GM18861 (cell line): ENCODE measurements at regions not wholly inside any gene's neighbourhood (a gene's known extent, or its start where the extent isn't known, plus 50 kb on each side); places are given as distances from the start of the nearest gene placed in this dataset.

Source experiments
- ATAC-seq: cut with Tn5 transposase; IDR thresholded peaks from one replicate; pipeline ENCODE4 v1.9.1; 2021; ENCODE audit not compliant: unreplicated experiment

GRCh38 chr15:93221759-93222158, 132.7 kb upstream of the RGMA start:
- ATAC-seq, result no peak

GRCh38 chr15:93219859-93220420, 130.9 kb upstream of the RGMA start:
- no peak for ATAC-seq

DNA sequence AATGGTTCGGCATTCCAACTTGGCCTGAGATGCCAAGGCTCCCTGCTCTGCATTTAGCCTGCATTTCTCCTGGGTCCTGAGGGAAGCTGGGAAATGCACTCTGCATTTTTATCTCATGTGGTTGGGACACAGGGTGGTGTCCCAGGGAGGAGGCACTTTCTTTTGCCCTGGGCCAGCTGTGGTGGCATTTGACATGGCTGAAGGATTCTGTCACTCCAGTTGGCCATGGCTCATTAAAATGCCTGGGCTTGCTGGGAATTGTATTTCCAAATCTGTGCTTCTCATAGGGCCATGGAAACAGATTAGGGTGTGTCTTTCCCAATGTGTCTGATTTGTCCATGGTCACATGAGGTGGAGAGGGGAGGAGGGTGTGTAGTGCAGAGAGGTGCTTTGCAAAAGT, 128.3 kb upstream of the RGMA start:
- ATAC-seq, result no peak

DNA sequence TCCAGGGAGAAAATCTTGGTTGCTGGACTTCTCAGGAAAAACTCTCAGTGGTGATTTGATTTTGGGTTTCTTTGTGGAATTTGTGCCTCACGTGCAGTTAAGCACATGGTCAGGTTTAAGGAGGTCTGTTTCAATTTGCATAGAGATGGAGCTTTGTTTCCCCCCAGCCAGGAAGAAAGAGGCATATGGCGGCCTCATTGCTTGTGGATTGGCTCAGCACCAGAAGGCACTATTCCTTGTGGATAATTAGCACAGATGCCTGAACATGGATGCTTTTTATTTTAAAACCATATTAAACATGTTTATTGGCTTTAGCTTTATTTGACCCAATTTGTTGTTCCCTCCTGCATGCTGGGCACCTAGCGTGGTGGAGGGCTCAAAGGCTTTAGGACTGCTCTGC, 125.1 kb upstream of the RGMA start:
- no peak for ATAC-seq

DNA sequence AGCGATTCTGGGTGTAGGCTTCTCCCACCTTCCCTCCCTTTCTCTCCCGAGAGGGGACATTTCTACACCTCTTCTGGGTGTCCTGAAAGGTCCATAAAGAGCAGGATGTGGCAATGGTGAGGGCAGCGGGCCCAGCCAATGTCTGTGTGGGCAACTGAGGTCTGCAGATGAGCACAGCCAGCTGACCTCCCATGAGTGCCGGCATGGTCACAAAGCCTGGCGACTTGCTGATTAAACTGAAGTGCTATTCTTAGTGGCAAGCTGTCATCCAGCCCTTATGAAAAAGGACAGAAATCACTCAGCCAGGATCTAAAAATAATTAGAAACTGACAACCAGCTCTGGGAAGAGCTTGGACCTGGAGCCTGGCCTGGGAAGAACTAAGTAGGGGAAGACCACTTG, 124.3 kb upstream of the RGMA start:
- ATAC-seq, result no peak

DNA sequence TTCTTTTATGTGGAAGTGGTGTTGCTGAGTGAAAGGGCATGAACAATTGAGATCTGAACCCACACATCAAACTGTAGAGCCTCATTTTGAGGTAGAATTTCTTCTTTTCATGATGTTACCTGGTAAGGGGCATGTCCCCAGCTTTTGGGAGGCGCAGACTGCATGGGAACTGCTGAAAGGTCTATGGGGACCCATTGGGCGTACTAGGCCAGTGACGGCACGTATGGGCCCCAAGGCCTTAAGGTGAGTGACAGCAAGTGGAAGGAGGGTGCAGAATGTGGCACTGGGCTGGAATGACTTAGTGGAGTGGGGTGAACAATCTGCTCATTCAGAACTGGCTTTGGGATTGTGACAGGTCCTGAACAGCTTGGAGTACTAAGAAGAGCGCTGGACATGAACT, 123.6 kb upstream of the RGMA start:
- ATAC-seq, result no peak

GRCh38 chr15:93210995-93211394, 122.0 kb upstream of the RGMA start:
- ATAC-seq, result no peak

DNA sequence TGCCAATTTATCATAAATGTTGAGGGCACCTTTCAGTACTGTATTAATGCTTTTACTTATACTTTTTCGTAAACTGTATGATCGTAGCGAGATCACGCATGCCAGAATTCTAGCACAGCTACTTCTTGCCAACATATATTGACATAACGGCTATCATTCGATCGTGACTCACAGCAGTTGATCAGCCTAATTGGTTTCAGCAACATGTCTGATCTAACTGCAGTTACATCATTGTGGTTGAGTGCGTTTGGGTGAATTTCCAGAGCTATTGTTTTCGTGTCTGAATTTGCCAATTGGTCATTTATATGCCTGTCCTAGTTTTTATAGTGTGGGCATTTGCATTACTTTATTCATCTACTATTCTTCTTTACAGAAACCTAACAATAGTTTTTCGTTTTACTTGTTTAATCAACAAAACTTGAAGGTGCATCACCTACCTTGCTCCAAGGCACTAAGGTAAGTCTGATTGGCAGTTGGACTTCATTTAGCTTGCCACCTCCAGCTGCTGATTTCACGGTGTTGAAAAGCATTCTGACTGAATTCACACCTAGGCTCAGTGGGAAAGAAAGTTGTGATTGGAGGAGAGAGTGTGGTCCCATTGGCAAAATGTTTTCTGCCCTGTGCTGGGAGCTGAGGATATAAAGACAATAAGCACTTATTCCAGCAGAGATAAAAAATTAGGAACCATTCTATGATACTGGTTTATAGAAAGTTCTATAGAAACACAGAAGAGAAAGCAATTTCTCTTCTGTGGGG, 120.9 kb upstream of the RGMA start:
- no peak for ATAC-seq

DNA sequence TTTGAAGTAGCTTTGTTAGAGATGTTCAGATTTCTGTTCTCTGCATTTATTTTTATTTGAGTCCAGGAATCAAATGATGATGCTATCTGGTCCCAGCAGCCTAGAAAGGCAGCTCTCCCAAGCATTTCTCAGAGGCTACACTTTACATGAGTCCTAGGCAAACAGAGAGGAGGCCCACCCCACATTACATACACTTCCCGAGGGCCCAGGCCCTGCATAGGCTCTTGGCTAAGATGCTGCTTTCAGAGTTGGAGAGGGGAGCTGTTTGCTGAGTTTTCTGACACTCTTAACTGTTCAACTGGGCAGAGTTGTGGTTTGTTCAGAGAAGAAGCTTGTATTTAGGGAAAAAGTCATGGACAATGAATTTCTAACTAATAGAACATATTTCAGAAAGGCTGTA, 117.9 kb upstream of the RGMA start:
- no peak for ATAC-seq

DNA sequence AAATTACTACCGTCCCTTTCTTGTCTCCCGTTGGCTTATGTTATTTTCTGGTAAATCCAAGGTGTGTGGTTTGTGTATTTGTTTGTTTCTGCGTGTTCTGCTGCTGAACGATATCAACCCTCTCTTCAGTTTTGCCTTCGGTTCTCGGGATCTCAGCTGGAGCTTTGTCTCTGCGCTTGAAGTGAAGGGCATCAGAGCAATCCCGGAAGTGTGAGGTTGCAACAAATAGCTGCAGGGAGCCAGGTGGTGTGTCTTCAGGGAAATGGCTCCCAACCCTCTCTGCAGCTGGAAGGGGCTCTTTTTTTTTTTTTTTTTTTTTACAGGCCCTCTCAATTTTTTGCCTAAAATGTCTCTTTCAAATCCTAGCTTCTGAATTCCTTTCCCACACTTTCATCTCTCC, 116.4 kb upstream of the RGMA start:
- no peak for ATAC-seq

- ATAC-seq, result no peak
Observed at GRCh38 chr15:93203036-93203435, 114.0 kb upstream of the RGMA start.

GRCh38 chr15:93202405-93202804, 113.4 kb upstream of the RGMA start:
- no peak for ATAC-seq

DNA sequence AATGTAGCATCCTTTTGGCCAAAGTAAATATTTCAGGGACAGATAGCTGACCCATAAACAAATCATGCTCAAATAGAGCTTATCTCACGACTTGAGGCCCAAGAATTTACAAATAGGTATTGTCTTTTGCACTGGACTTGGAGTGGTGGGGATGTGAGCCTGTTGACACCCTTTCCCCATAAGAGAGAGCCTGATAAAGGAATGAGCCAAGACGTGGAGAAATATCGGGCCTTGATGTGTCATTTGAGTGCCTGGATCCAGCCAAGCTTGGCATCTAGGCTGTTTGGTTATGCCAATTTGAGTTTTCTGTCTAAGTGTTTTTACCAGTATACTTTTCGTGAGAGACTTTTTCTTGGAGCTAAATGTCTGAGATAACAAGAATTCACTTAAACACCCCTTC, 112.9 kb upstream of the RGMA start:
- no peak for ATAC-seq

- ATAC-seq, result no peak
Observed at GRCh38 chr15:93200837-93201226, 111.8 kb upstream of the RGMA start.

GRCh38 chr15:93200081-93200836, 111.2 kb upstream of the RGMA start:
- no peak for ATAC-seq

DNA sequence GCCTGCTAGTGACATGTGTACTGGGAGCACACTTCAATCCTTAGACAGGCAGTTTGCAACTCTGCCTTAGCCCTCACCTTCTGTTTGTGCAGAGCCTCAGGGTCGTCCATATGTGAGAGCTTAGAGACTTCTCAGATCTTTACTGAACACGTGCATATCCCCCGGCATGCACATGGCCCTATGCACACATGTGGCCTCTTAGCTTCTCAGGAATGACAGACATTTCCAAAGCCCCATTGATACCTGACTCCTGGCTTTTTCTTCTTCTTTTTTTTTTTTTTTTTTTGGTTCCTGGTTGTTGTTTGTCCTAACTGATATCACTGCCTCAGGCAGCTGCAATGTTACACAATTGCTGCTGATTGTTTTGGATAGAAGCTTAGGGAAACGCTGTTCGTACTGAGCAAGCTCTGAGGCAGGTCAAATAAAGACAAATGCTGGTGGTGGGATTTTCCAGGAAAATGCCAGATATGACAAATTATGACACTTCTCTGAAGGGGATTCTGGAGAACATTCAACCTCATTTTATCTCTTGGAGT, 107.2 kb upstream of the RGMA start:
- ATAC-seq, result no peak

- no peak for ATAC-seq
Observed at GRCh38 chr15:93195109-93195508, 106.1 kb upstream of the RGMA start.

DNA sequence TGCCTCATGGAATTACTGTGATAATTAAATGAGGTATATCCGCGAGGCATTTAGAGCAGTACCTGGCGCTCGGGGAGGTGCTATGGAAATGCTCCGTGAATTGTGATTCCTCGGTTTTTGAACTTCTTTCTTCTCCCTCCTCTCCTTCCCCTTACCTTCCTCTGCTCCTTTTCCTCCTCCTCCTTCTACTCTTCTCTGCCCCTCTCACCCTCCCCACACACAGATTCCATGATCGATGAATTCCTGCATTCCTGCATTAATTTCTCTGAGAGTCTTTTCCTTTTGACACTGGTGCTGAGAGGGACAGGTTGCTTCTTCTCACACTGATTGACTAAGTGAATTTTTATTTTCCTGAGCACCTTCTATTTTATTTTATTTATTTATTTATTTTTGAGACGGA, 101.2 kb upstream of the RGMA start:
- no peak for ATAC-seq

GRCh38 chr15:93189561-93189960, 100.5 kb upstream of the RGMA start:
- ATAC-seq, result no peak

DNA sequence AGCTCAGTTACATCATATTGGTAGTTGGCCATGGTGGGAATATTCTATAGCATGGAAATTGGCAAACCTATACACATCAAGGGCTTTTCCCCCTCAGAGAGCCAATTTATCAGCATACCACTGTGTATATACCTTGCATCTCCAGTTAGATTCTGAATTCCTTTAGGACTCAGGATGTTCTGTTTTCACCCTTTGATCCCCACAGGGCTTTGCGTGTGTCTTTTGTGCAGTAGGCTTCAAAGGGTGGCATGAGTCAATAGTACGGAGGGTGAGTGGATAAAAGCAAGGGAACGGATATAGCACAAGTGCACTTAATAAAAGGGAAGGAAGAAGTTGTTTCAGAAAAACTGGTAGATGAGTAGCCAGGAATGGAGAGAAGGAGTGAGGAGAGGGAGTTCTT, 99.2 kb upstream of the RGMA start:
- ATAC-seq, result no peak

- ATAC-seq, result no peak
Observed at GRCh38 chr15:93185796-93186195, 96.8 kb upstream of the RGMA start.

GRCh38 chr15:93182703-93183205, 93.7 kb upstream of the RGMA start:
- ATAC-seq, result no peak
